Left ventricle myocardium inferior (tissue), 1 donor: ENCODE measurements at regions not wholly inside any gene's neighbourhood (a gene's known extent, or its start where the extent isn't known, plus 50 kb on each side); places are given as distances from the start of the nearest gene placed in this dataset.
"Not testable (repeated sequence)": the region's sequence is repeated elsewhere in the genome, so short reads cannot be mapped to it uniquely, and the experiment has no call there.

ENCODE experiments used
- DNase-seq: peaks from one replicate; pipeline ENCODE4 v3.0.0-alpha.2; 2020
- H3K27ac ChIP-seq: fragments of 200-600 bp; replicated peaks from 2 replicates; pipeline ENCODE4 v1.8.0; 2021
- H3K27me3 ChIP-seq: fragments of 200-600 bp; 2 replicates; pipeline ENCODE4 v1.8.0; 2021; ENCODE audit warnings: low read depth
- H3K36me3 ChIP-seq: fragments of 200-600 bp; 2 replicates; pipeline ENCODE4 v1.8.0; 2021
- H3K4me1 ChIP-seq: fragments of 200-600 bp; 2 replicates; pipeline ENCODE4 v1.8.0; 2021
- H3K4me3 ChIP-seq: fragments of 200-600 bp; 2 replicates; pipeline ENCODE4 v1.8.0; 2021; ENCODE audit warnings: mild to moderate bottlenecking, moderate library complexity
- H3K9me3 ChIP-seq: fragments of 200-600 bp; replicated peaks from 2 replicates; pipeline ENCODE4 v1.8.0; 2021
- CTCF ChIP-seq: fragments of 200-600 bp; IDR thresholded peaks from 2 replicates; pipeline ENCODE4 v1.8.0; 2021; ENCODE audit warnings: antibody characterized with exemption, mild to moderate bottlenecking, borderline replicate concordance
- intact Hi-C: fragments of 100-400 bp; cut with micrococcal nuclease; formaldehyde crosslinking; loops from one replicate; pipeline ENCODE4 v1.11.0; 2022
- donor health status: DM: no; HTN: yes; CAD: no; lungs with severe emphysema.

GRCh38 chr12:58105225-58106119 lies 164.1 kb downstream of the ATP23 start:
- H3K4me3 ChIP-seq = no peak overlapping the region
- peak; percentile 55 for TF ChIP-seq CTCF
- H3K27me3 ChIP-seq = no peaks in the 10 kb centered on the region
- no peak for DNase-seq
- H3K9me3 ChIP-seq = peaks cover 16% of the 10 kb centered on the region
- intact Hi-C loops = no loop called here
- no peaks in the 10 kb centered on the region for H3K36me3 ChIP-seq
- H3K4me1 ChIP-seq = peaks cover 26% of the 10 kb centered on the region
- peak overlapping the region; percentile 78 for H3K27ac ChIP-seq

DNA sequence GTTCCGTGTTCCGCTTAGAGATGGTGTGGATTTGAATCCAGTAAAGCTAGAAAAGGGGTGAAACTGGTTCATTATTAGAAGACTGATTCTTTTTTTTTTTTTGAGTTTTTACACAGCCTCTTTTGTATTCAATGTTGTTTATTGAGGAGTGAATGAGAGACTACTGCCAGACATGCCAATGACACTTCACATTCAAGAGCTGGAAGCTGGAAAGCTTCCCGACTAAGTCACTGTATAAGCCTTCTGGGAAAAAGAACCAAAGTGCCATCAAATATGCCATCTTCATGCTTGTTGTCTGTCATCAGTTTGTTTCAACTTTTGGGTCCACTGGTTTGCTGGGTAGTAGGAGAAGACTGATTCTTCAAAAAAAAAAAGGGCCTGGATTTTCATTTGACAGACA lies 164.8 kb downstream of the ATP23 start:
- H3K4me1 ChIP-seq = peaks cover 26% of the 10 kb centered on the region
- peaks cover 16% of the 10 kb centered on the region for H3K9me3 ChIP-seq
- no peaks in the 10 kb centered on the region for H3K36me3 ChIP-seq
- no peaks in the 10 kb centered on the region for H3K27me3 ChIP-seq
- no peak overlapping the region for H3K4me3 ChIP-seq
- no peak for DNase-seq
- no peak for TF ChIP-seq CTCF
- intact Hi-C loops = no loop called here
- peak overlapping the region; percentile 78 for H3K27ac ChIP-seq

GRCh38 chr12:58117201-58117600 lies 175.8 kb downstream of the ATP23 start:
- no peaks in the 10 kb centered on the region for H3K36me3 ChIP-seq
- no peak overlapping the region for H3K27ac ChIP-seq
- DNase-seq = no peak
- no peak for TF ChIP-seq CTCF
- intact Hi-C loops = no loop called here
- no peaks in the 10 kb centered on the region for H3K4me1 ChIP-seq
- no peak overlapping the region for H3K4me3 ChIP-seq
- no peaks in the 10 kb centered on the region for H3K9me3 ChIP-seq
- H3K27me3 ChIP-seq = no peaks in the 10 kb centered on the region

DNA sequence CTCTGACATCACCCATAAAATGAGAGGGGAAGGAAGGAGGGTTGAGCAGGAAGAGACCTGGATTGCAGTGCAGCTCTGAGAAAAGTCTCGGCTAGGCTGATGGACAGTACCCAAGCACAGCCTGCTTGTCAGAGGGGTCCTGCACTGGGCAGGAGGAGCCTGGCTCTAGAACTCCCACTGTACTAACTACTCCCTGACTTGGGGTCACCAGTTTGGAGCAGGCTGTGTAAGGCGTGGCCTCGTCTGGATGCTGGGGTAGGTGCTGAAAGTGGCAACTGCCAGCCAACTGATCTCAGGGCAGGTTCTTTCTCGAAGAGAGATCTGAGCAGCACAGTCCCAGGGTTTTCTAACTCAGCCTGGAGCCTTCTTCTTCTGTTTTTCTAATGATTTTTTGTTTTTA lies 176.3 kb downstream of the ATP23 start:
- Histone ChIP-seq H3K27ac (no peak overlapping the region), H3K4me3 (no peak overlapping the region), H3K27me3 (no peaks in the 10 kb centered on the region), H3K4me1 (no peaks in the 10 kb centered on the region), H3K9me3 (no peaks in the 10 kb centered on the region), H3K36me3 (no peaks in the 10 kb centered on the region)
- TF ChIP-seq CTCF = no peak
- DNase-seq = no peak
- intact Hi-C loops = no loop called here

- DNase-seq, intact Hi-C loops: not testable (repeated sequence)
Observed at GRCh38 chr12:58125761-58126160, 184.4 kb downstream of the ATP23 start.

GRCh38 chr12:58131986-58132755 lies 190.8 kb downstream of the ATP23 start:
- DNase-seq = no peak
- intact Hi-C loops = no loop called here
- Histone ChIP-seq H3K36me3 (no peaks in the 10 kb centered on the region), H3K9me3 (peaks cover 3% of the 10 kb centered on the region), H3K27me3 (no peaks in the 10 kb centered on the region), H3K4me1 (no peaks in the 10 kb centered on the region), H3K4me3 (no peak overlapping the region), H3K27ac (no peak overlapping the region)
- TF ChIP-seq CTCF = no peak

More at GRCh38 chr12:58125761-58126160, 184.4 kb downstream of the ATP23 start:
- H3K27me3 ChIP-seq, H3K27ac ChIP-seq, H3K9me3 ChIP-seq, H3K4me3 ChIP-seq, H3K4me1 ChIP-seq, H3K36me3 ChIP-seq: not testable (repeated sequence)
